Trophoblast cell (in vitro differentiated cells and primary cell): ENCODE measurements at regions not wholly inside any gene's neighbourhood (a gene's known extent, or its start where the extent isn't known, plus 50 kb on each side); places are given as distances from the start of the nearest gene placed in this dataset.
A peak's percentile ranks its signal among the peaks of the same experiment; 100 is the strongest.

Experiments
- DNase-seq, 2 donors: peaks; one replicate each; pipeline ENCODE4 v3.0.0-alpha.2; 2016
- H2AFZ ChIP-seq: 2 replicates; pipeline ENCODE4 v1.6.1; 2013; ENCODE audit warnings: low read length, moderate library complexity, mild to moderate bottlenecking; ENCODE audit not compliant: insufficient read depth, poor library complexity
- H2AK5ac ChIP-seq: 2 replicates; pipeline ENCODE4 v1.6.1; 2013; ENCODE audit warnings: mild to moderate bottlenecking, low read length
- H2BK120ac ChIP-seq: 2 replicates; pipeline ENCODE4 v1.6.1; 2013; ENCODE audit warnings: low read length, mild to moderate bottlenecking, moderate library complexity; ENCODE audit not compliant: insufficient read depth, poor library complexity
- H2BK12ac ChIP-seq: 2 replicates; pipeline ENCODE4 v1.6.1; 2013; ENCODE audit warnings: mild to moderate bottlenecking, low read length, moderate library complexity
- H2BK5ac ChIP-seq: 2 replicates; pipeline ENCODE4 v1.6.1; 2013; ENCODE audit warnings: low read length, low read depth, moderate library complexity, mild to moderate bottlenecking; ENCODE audit not compliant: poor library complexity
- H3K14ac ChIP-seq: 2 replicates; pipeline ENCODE4 v1.6.1; 2013; ENCODE audit warnings: mild to moderate bottlenecking, low read length
- H3K18ac ChIP-seq: 2 replicates; pipeline ENCODE4 v1.6.1; 2013; ENCODE audit warnings: mild to moderate bottlenecking, low read length
- H3K23ac ChIP-seq: 2 replicates; pipeline ENCODE4 v1.6.1; 2013; ENCODE audit warnings: low read length
- H3K27ac ChIP-seq: 2 replicates; pipeline ENCODE4 v1.5.1; 2013; ENCODE audit warnings: low read depth, mild to moderate bottlenecking, inconsistent platforms, low read length, moderate library complexity
- H3K27me3 ChIP-seq: 2 replicates; pipeline ENCODE4 v1.6.1; 2013; ENCODE audit warnings: inconsistent platforms, mild to moderate bottlenecking, low read length, moderate library complexity; ENCODE audit not compliant: insufficient read depth
- H3K36me3 ChIP-seq, 2 experiments: 1 replicate in 1 of 2; 2 replicates in 1 of 2; pipeline ENCODE4 v1.6.1; 2013; ENCODE audit warnings: low read length in 2 of 2, mild to moderate bottlenecking in 2 of 2, moderate library complexity in 1 of 2; ENCODE audit not compliant: insufficient read depth in 2 of 2, control insufficient read depth in 1 of 2
- H3K4ac ChIP-seq: 2 replicates; pipeline ENCODE4 v1.6.1; 2013; ENCODE audit warnings: low read depth, mild to moderate bottlenecking, low read length, moderate library complexity
- H3K4me1 ChIP-seq, 2 experiments: 1 replicate in 1 of 2; 2 replicates in 1 of 2; pipeline ENCODE4 v1.6.1; 2013; ENCODE audit warnings: low read length in 2 of 2, mild to moderate bottlenecking in 2 of 2, moderate library complexity in 1 of 2; ENCODE audit not compliant: insufficient read depth in 2 of 2, control insufficient read depth in 1 of 2
- H3K4me2 ChIP-seq: 2 replicates; pipeline ENCODE4 v1.6.1; 2013; ENCODE audit warnings: inconsistent platforms, mild to moderate bottlenecking, low read length, moderate library complexity
- H3K4me3 ChIP-seq: 2 replicates; pipeline ENCODE4 v1.5.1; 2013; ENCODE audit warnings: mild to moderate bottlenecking, low read depth, low read length, inconsistent platforms
- H3K79me1 ChIP-seq: one replicate; pipeline ENCODE4 v1.6.1; 2013; ENCODE audit warnings: low read length
- H3K79me2 ChIP-seq: 2 replicates; pipeline ENCODE4 v1.6.1; 2013; ENCODE audit warnings: low read length, mild to moderate bottlenecking; ENCODE audit not compliant: control insufficient read depth, insufficient read depth, poor library complexity
- H3K9ac ChIP-seq: 2 replicates; pipeline ENCODE4 v1.6.1; 2013; ENCODE audit warnings: mild to moderate bottlenecking, low read length
- H3K9me3 ChIP-seq: 2 replicates; pipeline ENCODE4 v1.6.1; 2013; ENCODE audit warnings: low read depth, mild to moderate bottlenecking, control low read depth, inconsistent platforms, low read length; ENCODE audit not compliant: insufficient read depth
- H4K12ac ChIP-seq: 2 replicates; pipeline ENCODE4 v1.6.1; 2013; ENCODE audit warnings: low read depth, mild to moderate bottlenecking, low read length, moderate library complexity
- H4K8ac ChIP-seq: 2 replicates; pipeline ENCODE4 v1.6.1; 2013; ENCODE audit warnings: low read depth, mild to moderate bottlenecking, low read length, moderate library complexity
- H4K91ac ChIP-seq: one replicate; pipeline ENCODE4 v1.6.1; 2013; ENCODE audit warnings: low read depth, mild to moderate bottlenecking, low read length, moderate library complexity
- WGBS: extraction: QIAGEN DNeasy Blood & Tissue Kit; methylation state at CpG from one replicate; pipeline ENCODE4 v1.1.7; 2013; ENCODE audit warnings: missing lambda C conversion rate; ENCODE audit not compliant: insufficient read length, insufficient coverage; ENCODE audit errors: extremely low coverage; 5-methylcytosine and 5-hydroxymethylcytosine counted together

GRCh38 chr7:34242391-34242790 lies 337.1 kb downstream of the BMPER start:
- H3K36me3 ChIP-seq = no peaks in the 10 kb centered on the region
- H3K4ac ChIP-seq = no peak overlapping the region
- no peaks in the 10 kb centered on the region for H3K27me3 ChIP-seq
- no peaks in the 10 kb centered on the region for H3K79me1 ChIP-seq
- H4K12ac ChIP-seq = no peak overlapping the region
- H3K18ac ChIP-seq = no peak overlapping the region
- H3K79me2 ChIP-seq = no peaks in the 10 kb centered on the region
- H2BK120ac ChIP-seq = no peak overlapping the region
- no peak overlapping the region for H4K91ac ChIP-seq
- no peak overlapping the region for H3K23ac ChIP-seq
- no peak overlapping the region for H4K8ac ChIP-seq
- H3K9me3 ChIP-seq = no peaks in the 10 kb centered on the region
- H2BK5ac ChIP-seq = no peak overlapping the region
- no peak overlapping the region for H3K4me2 ChIP-seq
- no peak overlapping the region for H3K14ac ChIP-seq
- H3K4me1 ChIP-seq = no peaks in the 10 kb centered on the region
- H3K4me3 ChIP-seq = no peak overlapping the region
- no peak overlapping the region for H2AK5ac ChIP-seq
- H2AFZ ChIP-seq = no peak overlapping the region
- no peak overlapping the region for H3K9ac ChIP-seq
- H3K27ac ChIP-seq = no peak overlapping the region
- no peak for DNase-seq
- WGBS = no CpG with 5 or more reads among the region's 1 CpG
- no peak overlapping the region for H2BK12ac ChIP-seq

DNA sequence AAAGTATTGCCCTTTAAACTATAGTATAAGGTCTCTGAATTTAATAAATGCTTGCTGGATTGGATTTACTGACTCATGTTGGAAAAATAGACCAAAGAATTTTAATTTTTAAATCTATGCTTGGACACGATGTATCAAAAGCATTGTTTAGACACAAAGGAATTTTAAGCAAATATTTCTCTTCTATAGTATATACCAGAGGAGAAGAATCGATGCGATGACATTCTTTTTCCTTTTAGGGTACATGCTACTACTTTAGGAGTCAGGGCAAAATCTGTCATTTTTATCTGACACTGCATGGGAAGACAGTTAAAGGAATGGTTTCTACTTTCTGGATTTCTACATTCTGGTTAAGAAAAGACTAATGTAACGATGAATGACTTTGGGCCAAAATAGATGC lies 339.9 kb downstream of the BMPER start:
- no peak for DNase-seq
- no peak overlapping the region for H2BK120ac ChIP-seq
- H3K27me3 ChIP-seq = no peaks in the 10 kb centered on the region
- H3K9ac ChIP-seq = no peak overlapping the region
- no peak overlapping the region for H3K14ac ChIP-seq
- no CpG with 5 or more reads among the region's 4 CpGs for WGBS
- no peak overlapping the region for H3K18ac ChIP-seq
- no peak overlapping the region for H3K4me3 ChIP-seq
- no peaks in the 10 kb centered on the region for H3K36me3 ChIP-seq
- H4K12ac ChIP-seq = no peak overlapping the region
- no peak overlapping the region for H3K4me2 ChIP-seq
- H2BK5ac ChIP-seq = no peak overlapping the region
- no peak overlapping the region for H3K4ac ChIP-seq
- no peak overlapping the region for H2BK12ac ChIP-seq
- no peaks in the 10 kb centered on the region for H3K79me1 ChIP-seq
- H3K23ac ChIP-seq = no peak overlapping the region
- no peaks in the 10 kb centered on the region for H3K9me3 ChIP-seq
- no peak overlapping the region for H2AFZ ChIP-seq
- H3K27ac ChIP-seq = no peak overlapping the region
- no peak overlapping the region for H2AK5ac ChIP-seq
- H3K79me2 ChIP-seq = no peaks in the 10 kb centered on the region
- no peak overlapping the region for H4K91ac ChIP-seq
- H4K8ac ChIP-seq = no peak overlapping the region
- no peaks in the 10 kb centered on the region for H3K4me1 ChIP-seq

GRCh38 chr7:34247468-34247867 lies 342.1 kb downstream of the BMPER start:
- Histone ChIP-seq H4K8ac (no peak overlapping the region), H3K4me1 (no peaks in the 10 kb centered on the region), H3K4me2 (no peak overlapping the region), H3K9ac (no peak overlapping the region), H2BK5ac (no peak overlapping the region), H3K79me1 (no peaks in the 10 kb centered on the region), H2BK12ac (no peak overlapping the region), H3K18ac (no peak overlapping the region), H3K79me2 (no peaks in the 10 kb centered on the region), H3K27me3 (no peaks in the 10 kb centered on the region), H2AFZ (no peak overlapping the region), H3K4ac (no peak overlapping the region), H3K9me3 (no peaks in the 10 kb centered on the region), H3K14ac (no peak overlapping the region), H2AK5ac (no peak overlapping the region), H3K27ac (no peak overlapping the region), H4K91ac (no peak overlapping the region), H4K12ac (no peak overlapping the region), H3K4me3 (no peak overlapping the region), H3K23ac (no peak overlapping the region), H3K36me3 (no peaks in the 10 kb centered on the region), H2BK120ac (no peak overlapping the region)
- no CpG with 5 or more reads among the region's 1 CpG for WGBS
- no peak for DNase-seq

DNA sequence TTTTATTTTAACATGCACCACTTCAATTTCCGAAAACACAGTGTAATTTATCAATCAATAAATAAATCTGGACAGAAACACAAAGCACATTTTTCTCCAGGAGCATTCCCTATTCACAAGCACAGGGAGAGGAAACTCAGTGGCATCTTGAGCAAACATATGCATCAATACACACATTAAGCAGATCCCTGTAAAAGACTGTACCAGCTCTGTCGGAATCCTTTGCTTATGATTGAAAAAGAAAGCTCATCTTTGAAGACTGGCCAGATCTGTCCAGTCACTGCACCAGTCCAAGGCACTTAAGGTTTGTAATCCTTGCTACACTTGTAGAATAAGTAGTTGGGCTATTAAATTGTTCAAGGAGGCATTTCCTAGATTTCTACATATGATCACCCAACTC lies 343.9 kb downstream of the BMPER start:
- Histone ChIP-seq H3K27me3 (no peaks in the 10 kb centered on the region), H2AFZ (no peak overlapping the region), H3K23ac (no peak overlapping the region), H4K91ac (no peak overlapping the region), H3K9ac (no peak overlapping the region), H2AK5ac (no peak overlapping the region), H4K8ac (no peak overlapping the region), H3K79me1 (no peaks in the 10 kb centered on the region), H4K12ac (no peak overlapping the region), H3K9me3 (no peaks in the 10 kb centered on the region), H2BK120ac (no peak overlapping the region), H3K36me3 (no peaks in the 10 kb centered on the region), H3K4me1 (no peaks in the 10 kb centered on the region), H3K14ac (no peak overlapping the region), H3K4ac (no peak overlapping the region), H3K4me3 (no peak overlapping the region), H3K4me2 (no peak overlapping the region), H3K18ac (no peak overlapping the region), H3K79me2 (no peaks in the 10 kb centered on the region), H2BK5ac (no peak overlapping the region), H2BK12ac (no peak overlapping the region), H3K27ac (no peak overlapping the region)
- no CpG with 5 or more reads among the region's 2 CpGs for WGBS
- DNase-seq = no peak

DNA sequence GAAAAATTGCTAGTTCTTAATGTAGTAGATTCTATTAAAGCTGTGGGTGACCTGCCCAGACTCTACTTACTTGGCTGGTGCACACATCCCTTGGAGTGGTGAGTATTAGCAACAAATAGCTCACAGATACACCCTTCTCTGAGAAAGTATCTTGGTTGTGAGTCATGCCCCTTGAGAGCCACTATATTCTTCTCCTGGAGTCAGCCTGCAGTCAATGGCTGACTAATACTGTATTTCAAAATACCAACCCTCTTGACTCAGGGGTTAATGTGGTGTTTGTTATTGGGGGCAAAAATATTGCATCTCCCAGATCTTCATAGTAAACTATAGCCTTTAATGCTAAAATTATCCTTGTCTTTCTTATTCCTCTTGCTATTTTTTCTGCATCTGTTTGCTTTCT lies 354.9 kb downstream of the BMPER start:
- Histone ChIP-seq H3K27ac (no peak overlapping the region), H2BK5ac (no peak overlapping the region), H3K4ac (no peak overlapping the region), H3K9me3 (no peaks in the 10 kb centered on the region), H4K8ac (no peak overlapping the region), H3K4me3 (no peak overlapping the region), H3K4me2 (no peak overlapping the region), H3K27me3 (no peaks in the 10 kb centered on the region), H2AFZ (no peak overlapping the region), H2BK12ac (no peak overlapping the region), H3K14ac (no peak overlapping the region), H3K79me2 (no peaks in the 10 kb centered on the region), H4K12ac (no peak overlapping the region), H2BK120ac (no peak overlapping the region), H3K23ac (no peak overlapping the region), H3K18ac (no peak overlapping the region), H3K36me3 (no peaks in the 10 kb centered on the region), H4K91ac (no peak overlapping the region), H3K4me1 (no peaks in the 10 kb centered on the region), H2AK5ac (no peak overlapping the region), H3K79me1 (no peaks in the 10 kb centered on the region), H3K9ac (no peak overlapping the region)
- peak; percentile 20 to 47 for DNase-seq
